Choroid plexus epithelial cell (primary cell): ENCODE measurements at regions not wholly inside any gene's neighbourhood (a gene's known extent, or its start where the extent isn't known, plus 50 kb on each side); places are given as distances from the start of the nearest gene placed in this dataset.

Experiments
- DNase-seq: peaks from one replicate; pipeline ENCODE4 v3.0.0-alpha.2; 2010; ENCODE audit warnings: low read depth
- H3K4me3 ChIP-seq: 2 replicates; pipeline ENCODE4 v1.5.1; 2011; ENCODE audit warnings: low read depth, mild to moderate bottlenecking, control low read depth, low read length, moderate library complexity
- TF ChIP-seq, protein P1 (sequence below): conservative IDR thresholded peaks from 2 replicates; pipeline ENCODE4 v1.5.1; 2011; ENCODE audit warnings: low read depth, mild to moderate bottlenecking, control low read depth, inconsistent platforms, low read length, moderate library complexity

GRCh38 chr13:22298530-22298929, 627.7 kb downstream of the FGF9 start:
- DNase-seq = no peak
- TF ChIP-seq, protein P1, sequence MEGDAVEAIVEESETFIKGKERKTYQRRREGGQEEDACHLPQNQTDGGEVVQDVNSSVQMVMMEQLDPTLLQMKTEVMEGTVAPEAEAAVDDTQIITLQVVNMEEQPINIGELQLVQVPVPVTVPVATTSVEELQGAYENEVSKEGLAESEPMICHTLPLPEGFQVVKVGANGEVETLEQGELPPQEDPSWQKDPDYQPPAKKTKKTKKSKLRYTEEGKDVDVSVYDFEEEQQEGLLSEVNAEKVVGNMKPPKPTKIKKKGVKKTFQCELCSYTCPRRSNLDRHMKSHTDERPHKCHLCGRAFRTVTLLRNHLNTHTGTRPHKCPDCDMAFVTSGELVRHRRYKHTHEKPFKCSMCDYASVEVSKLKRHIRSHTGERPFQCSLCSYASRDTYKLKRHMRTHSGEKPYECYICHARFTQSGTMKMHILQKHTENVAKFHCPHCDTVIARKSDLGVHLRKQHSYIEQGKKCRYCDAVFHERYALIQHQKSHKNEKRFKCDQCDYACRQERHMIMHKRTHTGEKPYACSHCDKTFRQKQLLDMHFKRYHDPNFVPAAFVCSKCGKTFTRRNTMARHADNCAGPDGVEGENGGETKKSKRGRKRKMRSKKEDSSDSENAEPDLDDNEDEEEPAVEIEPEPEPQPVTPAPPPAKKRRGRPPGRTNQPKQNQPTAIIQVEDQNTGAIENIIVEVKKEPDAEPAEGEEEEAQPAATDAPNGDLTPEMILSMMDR = no peak
- H3K4me3 ChIP-seq = no peak overlapping the region

DNA sequence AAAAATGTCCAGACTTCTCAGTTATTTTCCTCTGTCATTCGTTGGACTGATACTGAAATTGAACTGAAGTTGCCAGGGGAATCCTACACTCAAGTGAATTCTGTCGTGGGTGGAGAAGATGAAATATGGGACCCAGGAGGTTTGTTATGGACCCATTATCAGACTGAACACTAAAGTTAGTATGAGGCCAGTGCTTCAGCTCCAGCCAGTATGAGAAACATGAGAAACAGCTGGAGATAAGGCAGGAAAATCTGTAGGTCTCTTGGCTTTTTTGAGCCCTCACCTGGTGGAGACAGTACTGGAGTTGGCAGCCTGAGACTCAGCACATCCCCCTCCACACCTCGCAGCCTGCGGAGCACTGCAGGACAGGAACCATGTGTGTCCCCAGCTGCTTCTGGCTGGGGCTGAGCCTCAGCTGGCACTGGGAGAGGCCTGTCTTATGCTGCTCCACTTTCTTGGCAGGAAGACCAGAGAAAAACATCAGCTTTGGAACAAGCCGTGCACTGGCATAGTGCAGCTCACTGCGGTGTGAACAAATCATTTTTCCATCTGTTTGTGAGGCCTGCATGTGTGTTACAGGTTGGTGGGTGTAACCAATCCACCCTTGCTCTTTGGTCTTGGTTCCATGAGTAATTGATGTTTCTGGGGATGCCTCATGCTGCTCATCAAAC, 641.0 kb downstream of the FGF9 start:
- TF ChIP-seq, protein P1 = no peak
- DNase-seq = no peak

DNA sequence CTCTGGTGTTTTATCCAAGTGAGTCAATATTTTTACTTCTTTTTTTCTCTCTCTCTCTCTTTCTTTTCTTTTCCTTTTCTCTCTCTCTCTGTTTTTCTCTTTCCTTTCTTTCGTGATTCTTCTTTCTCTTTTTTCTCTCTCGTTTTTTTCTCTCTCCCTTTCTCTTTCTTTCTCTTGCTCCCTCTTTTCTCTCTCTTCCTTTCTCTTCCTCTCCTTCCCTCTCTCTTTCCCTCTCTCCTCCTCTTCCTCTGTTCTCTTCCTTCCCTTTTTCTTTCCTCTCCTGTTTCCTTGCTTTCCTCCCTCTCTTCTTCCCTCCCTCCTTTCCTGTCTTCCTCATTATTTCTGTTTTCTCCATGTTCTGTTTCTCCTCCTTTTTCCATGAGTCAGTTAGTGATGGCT, 641.5 kb downstream of the FGF9 start:
- TF ChIP-seq, protein P1 = no peak
- no peak for DNase-seq
- H3K4me3 ChIP-seq = no peak overlapping the region

More for the DNA sequence above, 641.0 kb downstream of the FGF9 start:
- H3K4me3 ChIP-seq = no peak overlapping the region

DNA sequence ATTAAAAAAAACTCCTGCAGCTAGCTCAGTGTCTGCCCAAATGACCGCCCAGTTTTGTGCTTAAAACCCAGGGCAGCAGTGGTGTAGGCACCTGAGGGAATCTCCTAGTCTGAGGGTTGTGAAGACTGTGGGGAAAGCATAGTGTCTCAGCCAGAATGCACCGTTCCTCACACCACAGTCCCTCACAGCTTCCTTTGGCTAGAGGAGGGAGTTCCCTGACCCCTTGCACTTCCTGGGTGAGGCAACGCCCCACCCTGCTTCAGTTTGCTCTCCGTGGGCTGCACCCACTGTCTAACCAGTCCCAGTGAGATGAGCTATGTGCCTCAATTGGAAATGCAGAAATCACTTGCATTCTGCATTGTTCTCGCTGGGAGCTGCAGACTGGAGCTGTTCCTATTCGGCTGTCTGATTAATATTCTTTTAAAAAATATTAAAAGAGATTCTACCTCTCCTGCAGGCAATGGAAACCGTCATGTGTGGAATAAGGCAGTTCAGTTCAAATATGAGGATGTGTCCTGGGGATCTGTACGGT, 645.7 kb downstream of the FGF9 start:
- H3K4me3 ChIP-seq = no peak overlapping the region
- TF ChIP-seq, protein P1 = no peak
- DNase-seq = no peak

DNA sequence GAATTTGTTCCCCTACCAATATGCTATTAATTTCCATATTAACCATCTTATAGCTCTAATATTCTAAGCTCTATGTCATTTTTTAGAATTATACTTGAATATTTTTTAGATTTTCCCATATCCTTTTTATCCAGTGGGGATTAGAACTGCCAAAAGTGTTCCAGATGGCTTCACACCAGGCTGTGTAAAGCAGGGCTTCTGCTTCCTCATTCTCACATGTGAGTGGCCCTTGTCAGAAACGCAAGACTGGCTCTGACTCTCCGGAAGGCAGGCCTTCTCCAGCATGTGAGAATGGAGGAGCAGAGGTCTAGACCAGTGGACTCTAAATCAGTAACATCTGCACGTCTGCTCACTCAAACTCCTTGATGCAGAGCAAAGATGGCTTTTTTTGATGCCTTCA, 650.1 kb downstream of the FGF9 start:
- no peak for DNase-seq
- H3K4me3 ChIP-seq = no peak overlapping the region
- TF ChIP-seq, protein P1 = no peak

GRCh38 chr13:22325761-22326160, 654.9 kb downstream of the FGF9 start:
- TF ChIP-seq, protein P1 = no peak
- no peak for DNase-seq
- no peak overlapping the region for H3K4me3 ChIP-seq

DNA sequence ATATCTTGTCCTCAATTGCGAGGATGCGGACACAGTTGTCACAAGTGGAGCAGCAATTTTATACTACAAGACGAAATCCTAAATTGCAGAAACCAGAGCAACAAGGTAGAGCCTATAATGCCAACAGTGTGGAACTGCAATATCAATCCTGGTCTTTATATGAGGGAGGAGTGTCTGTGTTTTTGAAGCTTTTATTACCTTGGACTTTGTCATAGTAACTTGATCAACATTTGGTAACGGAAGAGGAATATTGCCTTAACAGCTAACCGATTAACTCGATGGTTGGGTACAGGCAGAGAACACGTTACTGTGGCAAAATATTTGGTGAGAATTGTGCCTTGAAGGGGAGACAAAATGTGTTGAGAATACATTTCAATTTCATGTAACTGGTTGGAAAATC, 661.5 kb downstream of the FGF9 start:
- no peak overlapping the region for H3K4me3 ChIP-seq
- TF ChIP-seq, protein P1 = no peak
- DNase-seq = no peak
